EH (cell line): ENCODE measurements at regions not wholly inside any gene's neighbourhood (a gene's known extent, or its start where the extent isn't known, plus 50 kb on each side); places are given as distances from the start of the nearest gene placed in this dataset.

Source experiments
- DNase-seq: peaks from one replicate; pipeline ENCODE4 v3.0.0-alpha.2; 2015; ENCODE audit warnings: low read depth

DNA sequence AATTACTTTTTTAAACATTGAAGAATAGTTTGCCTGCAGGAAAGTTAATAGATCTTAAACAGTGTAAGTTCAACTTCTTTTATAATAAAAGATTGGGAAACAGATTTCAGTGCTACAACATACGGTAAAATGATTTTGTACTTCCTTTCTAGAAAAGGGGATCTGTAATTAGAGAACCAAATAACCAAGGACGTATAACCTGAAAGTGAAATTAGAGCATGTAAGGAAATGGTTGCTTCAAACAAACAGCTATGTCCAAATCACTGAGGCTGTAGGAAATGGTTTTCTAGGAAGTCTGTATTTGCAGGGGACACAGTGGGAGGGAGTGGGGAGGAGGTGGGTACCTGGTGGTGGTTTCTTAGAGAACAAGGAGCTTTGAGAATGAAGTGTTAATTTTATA lies 57.9 kb upstream of the EXOC6 start:
- DNase-seq, result no peak

GRCh38 chr10:92792661-92793060 lies 55.7 kb upstream of the EXOC6 start:
- no peak for DNase-seq
